ENCODE measurements at regions not wholly inside any gene's neighbourhood (a gene's known extent, or its start where the extent isn't known, plus 50 kb on each side); places are given as distances from the start of the nearest gene placed in this dataset.

- no peak overlapping the region for H3K4me2 ChIP-seq (ENCODE audit: low read length)
- H3K4me1 ChIP-seq (ENCODE audit: control insufficient read depth, low read length) = no peaks in the 10 kb centered on the region
- H3K9me2 ChIP-seq (replicated peaks; ENCODE audit: control insufficient read depth, low read length) = no peaks in the 10 kb centered on the region
- H3K27me3 ChIP-seq (ENCODE audit: control insufficient read depth, low read length) = no peaks in the 10 kb centered on the region
- no peak overlapping the region for H3K4me3 ChIP-seq (ENCODE audit: low read length)
- TF ChIP-seq CTCF (IDR thresholded peaks at IDR 0.05; ENCODE audit: low read depth, low read length, poor library complexity, severe bottlenecking) (no peak), EZH2phosphoT487 (IDR thresholded peaks at IDR 0.05; ENCODE audit: borderline replicate concordance, low read length) (no peak)
- no peaks in the 10 kb centered on the region for H3K9me3 ChIP-seq (ENCODE audit: control insufficient read depth, insufficient read depth, low read length)
- H3K27ac ChIP-seq (ENCODE audit: low read depth, low read length) = no peak overlapping the region
- no peaks in the 10 kb centered on the region for H3F3A ChIP-seq (ENCODE audit: control insufficient read depth, insufficient read depth)
- no peaks in the 10 kb centered on the region for H3K36me3 ChIP-seq (ENCODE audit: control insufficient read depth, low read length)
- no peaks in the 10 kb centered on the region for H4K20me1 ChIP-seq (ENCODE audit: control insufficient read depth, insufficient read depth, low read depth, low read length)
- H3K79me2 ChIP-seq (ENCODE audit: control insufficient read depth, low read length) = no peaks in the 10 kb centered on the region
Observed at GRCh38 chr5:67262956-67263355, 66.4 kb upstream of the CD180 start.

- Histone ChIP-seq H3K9me3 (ENCODE audit: control insufficient read depth, insufficient read depth, low read length) (no peaks in the 10 kb centered on the region), H3K36me3 (ENCODE audit: control insufficient read depth, low read length) (no peaks in the 10 kb centered on the region), H3K27me3 (ENCODE audit: control insufficient read depth, low read length) (no peaks in the 10 kb centered on the region), H3K9me2 (replicated peaks; ENCODE audit: control insufficient read depth, low read length) (no peaks in the 10 kb centered on the region), H3K4me2 (ENCODE audit: low read length) (no peak overlapping the region), H3K79me2 (ENCODE audit: control insufficient read depth, low read length) (no peaks in the 10 kb centered on the region), H3K4me3 (ENCODE audit: low read length) (no peak overlapping the region), H3K4me1 (ENCODE audit: control insufficient read depth, low read length) (no peaks in the 10 kb centered on the region), H3F3A (ENCODE audit: control insufficient read depth, insufficient read depth) (no peaks in the 10 kb centered on the region), H4K20me1 (ENCODE audit: control insufficient read depth, insufficient read depth, low read depth, low read length) (no peaks in the 10 kb centered on the region), H3K27ac (ENCODE audit: low read depth, low read length) (no peak overlapping the region)
- no peak for TF ChIP-seq CTCF (IDR thresholded peaks at IDR 0.05; ENCODE audit: low read depth, low read length, poor library complexity, severe bottlenecking)
- TF ChIP-seq EZH2phosphoT487 (IDR thresholded peaks at IDR 0.05; ENCODE audit: borderline replicate concordance, low read length) = no peak
Observed at GRCh38 chr5:67262206-67262605, 65.6 kb upstream of the CD180 start.

GRCh38 chr5:67259548-67260215 is 63.1 kb upstream of the CD180 start:
- Histone ChIP-seq H3K4me2 (ENCODE audit: low read length) (no peak overlapping the region), H3K9me2 (replicated peaks; ENCODE audit: control insufficient read depth, low read length) (no peaks in the 10 kb centered on the region), H3K27me3 (ENCODE audit: control insufficient read depth, low read length) (0 out of 2 replicates have a peak, but pooled peaks cover 3% of the 10 kb centered on the region), H3K79me2 (ENCODE audit: control insufficient read depth, low read length) (no peaks in the 10 kb centered on the region), H4K20me1 (ENCODE audit: control insufficient read depth, insufficient read depth, low read depth, low read length) (no peaks in the 10 kb centered on the region), H3F3A (ENCODE audit: control insufficient read depth, insufficient read depth) (no peaks in the 10 kb centered on the region), H3K36me3 (ENCODE audit: control insufficient read depth, low read length) (no peaks in the 10 kb centered on the region), H3K27ac (ENCODE audit: low read depth, low read length) (no peak overlapping the region), H3K9me3 (ENCODE audit: control insufficient read depth, insufficient read depth, low read length) (no peaks in the 10 kb centered on the region), H3K4me3 (ENCODE audit: low read length) (no peak overlapping the region), H3K4me1 (ENCODE audit: control insufficient read depth, low read length) (no peaks in the 10 kb centered on the region)
- TF ChIP-seq CTCF (IDR thresholded peaks at IDR 0.05; ENCODE audit: low read depth, low read length, poor library complexity, severe bottlenecking) (no peak), EZH2phosphoT487 (IDR thresholded peaks at IDR 0.05; ENCODE audit: borderline replicate concordance, low read length) (no peak)

Data from DOHH2 (cell line).